Psoas muscle (tissue), 7 donors: ENCODE measurements at regions not wholly inside any gene's neighbourhood (a gene's known extent, or its start where the extent isn't known, plus 50 kb on each side); places are given as distances from the start of the nearest gene placed in this dataset.

Experiments
- ATAC-seq, 4 donors: fragments of 200-7000 bp; cut with Tn5 transposase; one replicate each; pipeline ENCODE4 v1.9.1; 2020; ENCODE audit warnings: moderate library complexity in 3 of 4, mild to moderate bottlenecking in 2 of 4
- DNase-seq, 2 donors: peaks; one replicate each; pipeline ENCODE4 v3.0.0-alpha.2; 2020
- H3K27ac ChIP-seq: fragments of 200-600 bp; one replicate; pipeline ENCODE4 v1.8.0; 2022
- H3K27me3 ChIP-seq, 3 donors: fragments of 200-600 bp in 1 of 3; one replicate each; pipeline versions ENCODE4 v1.6.1 to v1.8.0; 2013 to 2022; ENCODE audit warnings: low read length in 2 of 3, mild to moderate bottlenecking in 2 of 3, moderate library complexity in 1 of 3; ENCODE audit not compliant: insufficient read depth in 3 of 3
- H3K36me3 ChIP-seq, 2 donors: fragments of 200-600 bp in 1 of 2; one replicate each; pipeline versions ENCODE4 v1.6.1 to v1.8.0; 2013 to 2022; ENCODE audit warnings: low read depth in 1 of 2, mild to moderate bottlenecking in 1 of 2, moderate library complexity in 1 of 2; ENCODE audit not compliant: insufficient read depth in 1 of 2
- H3K4me1 ChIP-seq: fragments of 200-600 bp; one replicate; pipeline ENCODE4 v1.8.0; 2022
- H3K4me3 ChIP-seq: fragments of 200-600 bp; one replicate; pipeline ENCODE4 v1.8.0; 2022; ENCODE audit warnings: mild to moderate bottlenecking
- H3K9me3 ChIP-seq: fragments of 200-600 bp; one replicate; pipeline ENCODE4 v1.8.0; 2022
- WGBS, 3 donors: extraction: QIAGEN DNeasy Blood & Tissue Kit; methylation state at CpG; one replicate each; pipeline versions ENCODE4 v1.1.6 to v1.1.7; 2013; 5-methylcytosine and 5-hydroxymethylcytosine counted together
- intact Hi-C, 2 donors: fragments of 100-400 bp; cut with DNase I; formaldehyde crosslinking; loops; one replicate each; pipeline versions ENCODE4 v1.11.0 to v1.14.2; 2022
- TF ChIP-seq, protein P1 (sequence below): fragments of 200-600 bp; IDR thresholded peaks from one replicate; pipeline ENCODE4 v1.8.0; 2022; ENCODE audit warnings: antibody characterized with exemption
- donor health status: healthy with polysubstance abuse.
- donor health status: DM: no; HTN: no; CAD: no; lungs with moderate emphysema.
- donor health status: Bipolar disorder and iron deficiency.
- donor health status: healthy.
- donor health status: DM: yes; HTN: yes; CAD: no.
- donor health status: DM: no; HTN: no; CAD: no.
- donor health status: DM: yes; HTN: yes; CAD: no.

DNA sequence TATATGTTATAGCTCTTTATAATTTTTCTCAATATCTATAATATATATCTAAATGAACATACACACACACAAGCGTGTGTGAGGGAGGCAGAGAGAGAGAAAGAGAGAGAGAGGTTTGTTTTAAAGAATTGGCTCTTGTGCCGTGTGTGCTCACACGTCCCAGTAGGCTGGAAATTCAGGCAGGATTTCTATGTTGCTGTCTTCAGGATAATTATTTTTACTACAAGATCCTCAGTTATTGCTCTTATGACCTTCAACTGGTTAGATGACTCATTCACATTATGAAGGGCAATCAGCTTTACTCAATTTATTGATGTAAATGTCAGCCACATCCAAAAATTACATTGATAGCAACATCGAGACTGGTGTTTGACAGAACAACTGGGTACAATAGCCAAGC is 1520.7 kb upstream of the PCDH7 start:
- H3K27ac ChIP-seq: no peak overlapping the region
- H3K4me1 ChIP-seq: no peaks in the 10 kb centered on the region
- intact Hi-C loops: no loop called here
- H3K4me3 ChIP-seq: no peak overlapping the region
- H3K9me3 ChIP-seq: peaks cover 4% of the 10 kb centered on the region
- DNase-seq (no peak), ATAC-seq (no peak)
- no peaks in the 10 kb centered on the region for H3K36me3 ChIP-seq
- no peaks in the 10 kb centered on the region for H3K27me3 ChIP-seq
- TF ChIP-seq, protein P1, sequence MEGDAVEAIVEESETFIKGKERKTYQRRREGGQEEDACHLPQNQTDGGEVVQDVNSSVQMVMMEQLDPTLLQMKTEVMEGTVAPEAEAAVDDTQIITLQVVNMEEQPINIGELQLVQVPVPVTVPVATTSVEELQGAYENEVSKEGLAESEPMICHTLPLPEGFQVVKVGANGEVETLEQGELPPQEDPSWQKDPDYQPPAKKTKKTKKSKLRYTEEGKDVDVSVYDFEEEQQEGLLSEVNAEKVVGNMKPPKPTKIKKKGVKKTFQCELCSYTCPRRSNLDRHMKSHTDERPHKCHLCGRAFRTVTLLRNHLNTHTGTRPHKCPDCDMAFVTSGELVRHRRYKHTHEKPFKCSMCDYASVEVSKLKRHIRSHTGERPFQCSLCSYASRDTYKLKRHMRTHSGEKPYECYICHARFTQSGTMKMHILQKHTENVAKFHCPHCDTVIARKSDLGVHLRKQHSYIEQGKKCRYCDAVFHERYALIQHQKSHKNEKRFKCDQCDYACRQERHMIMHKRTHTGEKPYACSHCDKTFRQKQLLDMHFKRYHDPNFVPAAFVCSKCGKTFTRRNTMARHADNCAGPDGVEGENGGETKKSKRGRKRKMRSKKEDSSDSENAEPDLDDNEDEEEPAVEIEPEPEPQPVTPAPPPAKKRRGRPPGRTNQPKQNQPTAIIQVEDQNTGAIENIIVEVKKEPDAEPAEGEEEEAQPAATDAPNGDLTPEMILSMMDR: no peak
- 67 to 71% (median 69%) methylated on average over 4 of the region's 4 CpGs for WGBS, 3 donors

DNA sequence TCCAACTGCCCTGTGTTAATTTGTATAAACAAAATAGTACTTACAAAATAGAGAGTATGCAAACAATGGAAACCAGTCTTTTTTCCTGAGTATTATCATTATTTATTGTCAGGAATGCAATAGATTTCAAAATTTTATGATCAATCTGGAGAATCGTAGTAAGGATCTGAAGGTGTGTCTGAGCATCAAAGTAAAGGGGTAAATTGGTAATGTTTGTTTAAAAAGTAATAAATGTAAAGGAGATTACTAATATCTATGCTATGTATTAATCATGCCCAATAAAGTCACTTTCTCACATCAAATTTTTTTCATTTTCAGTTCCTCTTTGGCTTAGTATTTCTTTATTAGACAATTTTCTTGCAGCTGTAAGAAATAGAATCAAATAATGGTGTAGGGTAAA is 1507.1 kb upstream of the PCDH7 start:
- Histone ChIP-seq H3K27me3 (no peaks in the 10 kb centered on the region), H3K36me3 (no peaks in the 10 kb centered on the region), H3K27ac (no peak overlapping the region), H3K9me3 (no peaks in the 10 kb centered on the region), H3K4me1 (no peaks in the 10 kb centered on the region), H3K4me3 (no peak overlapping the region)
- DNase-seq: no peak
- WGBS, 3 donors: 71 to 84% (median 75%) methylated on average over 1 of the region's 1 CpG
- no peak for ATAC-seq
- TF ChIP-seq, protein P1: no peak
- intact Hi-C loops: no loop called here

DNA sequence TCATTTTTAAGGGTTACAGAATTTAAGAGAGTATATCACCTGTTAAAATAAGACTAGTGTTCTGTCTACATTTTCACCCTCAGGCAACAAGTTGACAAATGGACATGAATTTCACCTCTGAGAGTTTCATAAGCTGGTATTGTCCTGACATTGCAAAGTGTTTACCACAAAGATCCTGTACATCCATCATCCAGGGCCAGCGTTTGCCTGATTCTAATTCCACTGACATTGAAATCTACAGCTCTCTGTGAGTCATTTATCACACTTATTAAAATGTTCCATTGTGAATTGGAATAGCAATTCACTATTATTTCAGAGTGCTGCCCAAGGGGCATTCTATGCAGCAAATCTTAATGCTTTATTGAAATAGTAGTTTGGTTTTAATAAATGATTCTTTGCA is 1499.4 kb upstream of the PCDH7 start:
- Histone ChIP-seq H3K4me3 (no peak overlapping the region), H3K9me3 (no peaks in the 10 kb centered on the region), H3K4me1 (no peaks in the 10 kb centered on the region), H3K27me3 (no peaks in the 10 kb centered on the region), H3K36me3 (no peaks in the 10 kb centered on the region), H3K27ac (no peak overlapping the region)
- WGBS, 3 donors: 47 to 53% (median 49%) methylated on average over 1 of the region's 1 CpG
- intact Hi-C loops: no loop called here
- DNase-seq (no peak), ATAC-seq (no peak)
- TF ChIP-seq, protein P1: no peak

DNA sequence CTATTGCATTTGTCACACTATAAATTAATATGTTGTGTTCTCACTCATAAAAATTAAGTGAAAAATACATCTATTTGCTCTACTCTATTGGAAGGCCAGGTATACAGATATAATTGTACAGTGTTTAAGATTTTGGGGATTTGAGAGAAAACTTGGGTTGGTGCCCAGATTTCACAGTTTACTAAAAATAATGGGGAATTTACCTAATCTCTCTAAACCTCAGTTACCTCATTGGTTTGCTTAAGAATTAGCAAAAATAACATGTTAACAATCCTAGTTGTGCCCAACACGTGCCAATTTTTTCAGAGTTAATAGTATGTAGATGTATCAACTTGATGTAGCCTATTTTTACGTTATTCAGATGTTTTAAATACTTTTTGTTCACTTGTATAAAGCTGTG is 1495.3 kb upstream of the PCDH7 start:
- intact Hi-C loops: no loop called here
- H3K4me1 ChIP-seq: no peaks in the 10 kb centered on the region
- 55 to 69% (median 57%) methylated on average over 2 of the region's 2 CpGs for WGBS, 3 donors
- H3K27ac ChIP-seq: no peak overlapping the region
- ATAC-seq (no peak), DNase-seq (no peak)
- H3K9me3 ChIP-seq: no peaks in the 10 kb centered on the region
- no peaks in the 10 kb centered on the region for H3K27me3 ChIP-seq
- no peaks in the 10 kb centered on the region for H3K36me3 ChIP-seq
- no peak overlapping the region for H3K4me3 ChIP-seq
- TF ChIP-seq, protein P1: no peak

DNA sequence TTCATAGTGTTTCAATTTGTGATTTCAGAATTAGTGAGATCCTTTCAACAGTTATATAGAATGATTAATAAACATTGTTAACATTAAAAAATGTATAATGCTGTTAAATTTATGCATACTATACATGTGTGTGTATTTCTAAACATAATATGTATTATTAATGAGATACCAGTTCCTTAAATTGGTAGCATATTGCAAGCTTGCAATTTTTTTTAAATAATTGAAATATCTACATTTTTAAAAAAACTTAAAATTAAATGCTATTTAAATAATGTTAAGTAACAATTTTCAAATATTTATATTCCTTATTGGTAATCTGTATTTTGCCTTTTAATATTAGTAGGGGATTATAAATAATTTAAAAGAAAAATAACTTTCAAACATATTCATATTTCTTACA is 1479.5 kb upstream of the PCDH7 start:
- H3K4me1 ChIP-seq: no peaks in the 10 kb centered on the region
- no peaks in the 10 kb centered on the region for H3K27me3 ChIP-seq
- no peak overlapping the region for H3K27ac ChIP-seq
- DNase-seq (no peak), ATAC-seq (no peak)
- H3K4me3 ChIP-seq: no peak overlapping the region
- no peaks in the 10 kb centered on the region for H3K9me3 ChIP-seq
- TF ChIP-seq, protein P1: no peak
- H3K36me3 ChIP-seq: no peaks in the 10 kb centered on the region
- intact Hi-C loops: no loop called here
